ENCODE measurements at regions not wholly inside any gene's neighbourhood (a gene's known extent, or its start where the extent isn't known, plus 50 kb on each side); places are given as distances from the start of the nearest gene placed in this dataset.
A peak's percentile ranks its signal among the peaks of the same experiment; 100 is the strongest.
"Not testable (repeated sequence)": the region's sequence is repeated elsewhere in the genome, so short reads cannot be mapped to it uniquely, and the experiment has no call there.

- Histone ChIP-seq H3K9me3 (peaks cover 0 to 38% (median 0%) of the 10 kb centered on the region in 3 donors), H3K4me3 (no peak overlapping the region), H3K27ac (no peak overlapping the region), H3K27me3 (no peaks in the 10 kb centered on the region), H3K4me1 (no peaks in the 10 kb centered on the region), H3K36me3 (no peaks in the 10 kb centered on the region)
- TF ChIP-seq CTCF (IDR thresholded peaks at IDR 0.05), result no peak
- TF ChIP-seq POLR2A (IDR thresholded peaks at IDR 0.05), result no peak
- intact Hi-C loops (cut with DNase I), result no loop called here
- WGBS, 2 donors, result 79% methylated on average over 4 of the region's 6 CpGs; no CpG with 5 or more reads in 1 of the 2 donors
- no peak for DNase-seq
Observed at GRCh38 chr19:24004166-24004565, 82.8 kb upstream of the ZNF254 start.

GRCh38 chr19:24029941-24030636, 56.9 kb upstream of the ZNF254 start:
- Histone ChIP-seq H3K4me3 (no peak overlapping the region), H3K27me3 (no peaks in the 10 kb centered on the region), H3K9me3 (no peaks in the 10 kb centered on the region), H3K4me1 (peaks cover 6 to 16% (median 6%) of the 10 kb centered on the region in 3 donors), H3K36me3 (no peaks in the 10 kb centered on the region), H3K27ac (no peak overlapping the region)
- TF ChIP-seq CTCF (IDR thresholded peaks at IDR 0.05), result no peak
- WGBS, 2 donors, result 71 to 77% methylated on average over 7 to 8 of the region's 8 CpGs
- intact Hi-C loops (cut with DNase I), result no loop called here
- DNase-seq, result no peak

- Histone ChIP-seq H3K9me3 (no peaks in the 10 kb centered on the region), H3K4me1 (peaks cover 7 to 37% (median 21%) of the 10 kb centered on the region in 3 donors), H3K27ac (peak overlapping the region; percentile 89 to 98 (median 96)), H3K4me3 (peak overlapping the region; percentile 50 to 94 (median 86)), H3K27me3 (no peaks in the 10 kb centered on the region), H3K36me3 (peaks cover 0 to 23% (median 0%) of the 10 kb centered on the region in 3 donors)
- TF ChIP-seq POLR2A (IDR thresholded peaks at IDR 0.05) (no peak), CTCF (IDR thresholded peaks at IDR 0.05) (no peak)
- WGBS, 2 donors, result 71 to 75% methylated on average over 13 to 15 of the region's 15 CpGs
- DNase-seq, result no peak
- intact Hi-C loops (cut with DNase I), result no loop called here
Observed at GRCh38 chr19:24032651-24033050, 54.3 kb upstream of the ZNF254 start.

GRCh38 chr19:24033301-24033962, 53.6 kb upstream of the ZNF254 start:
- peaks cover 0 to 31% (median 0%) of the 10 kb centered on the region in 3 donors for H3K36me3 ChIP-seq
- no peaks in the 10 kb centered on the region for H3K27me3 ChIP-seq
- H3K27ac ChIP-seq, result peak overlapping the region; percentile 89 to 98 (median 96)
- H3K4me3 ChIP-seq, result peak overlapping the region; percentile 50 to 94 (median 86)
- H3K4me1 ChIP-seq, result peaks cover 7 to 37% (median 21%) of the 10 kb centered on the region in 3 donors
- WGBS, 2 donors, result 0 to 1% methylated on average over 16 to 18 of the region's 41 CpGs
- TF ChIP-seq POLR2A (IDR thresholded peaks at IDR 0.05), result peak in 2 of 4 donors; percentile 64 to 69
- TF ChIP-seq CTCF (IDR thresholded peaks at IDR 0.05), result peak in 2 of 6 experiments; percentile 6 to 16
- intact Hi-C loops (cut with DNase I), result no loop called here
- H3K9me3 ChIP-seq, result no peaks in the 10 kb centered on the region
- peak; percentile 68 for DNase-seq

- Histone ChIP-seq H3K9me3 (no peaks in the 10 kb centered on the region), H3K36me3 (peaks cover 0 to 36% (median 0%) of the 10 kb centered on the region in 3 donors), H3K4me3 (peak overlapping the region; percentile 50 to 94 (median 86)), H3K4me1 (peaks cover 7 to 40% (median 21%) of the 10 kb centered on the region in 3 donors), H3K27me3 (no peaks in the 10 kb centered on the region), H3K27ac (peak overlapping the region; percentile 89 to 98 (median 96))
- TF ChIP-seq POLR2A (IDR thresholded peaks at IDR 0.05), result no peak
- TF ChIP-seq CTCF (IDR thresholded peaks at IDR 0.05), result no peak
- no peak for DNase-seq
- 0% methylated on average over 5 to 6 of the region's 15 CpGs for WGBS, 2 donors
- intact Hi-C loops (cut with DNase I), result no loop called here
Observed at GRCh38 chr19:24033963-24034342, 53.0 kb upstream of the ZNF254 start.

- Histone ChIP-seq H3K27ac (peak overlapping the region in 2 of 4 donors; percentile 95 to 97), H3K36me3 (peaks cover 0 to 45% (median 0%) of the 10 kb centered on the region in 3 donors)
Observed at GRCh38 chr19:24035261-24035880, 51.6 kb upstream of the ZNF254 start.

More at GRCh38 chr19:24035261-24035880, 51.6 kb upstream of the ZNF254 start:
- DNase-seq; H3K9me3 ChIP-seq; H3K27me3 ChIP-seq; intact Hi-C loops (cut with DNase I): not testable (repeated sequence)
- peak overlapping the region in 3 of 4 donors; percentile 83 to 94 (median 88) for H3K4me3 ChIP-seq
- peaks cover 7 to 50% (median 21%) of the 10 kb centered on the region in 3 donors for H3K4me1 ChIP-seq
- 75 to 84% methylated on average over 12 of the region's 12 CpGs for WGBS, 2 donors
